Spinal cord (tissue), 9 donors: ENCODE measurements at regions not wholly inside any gene's neighbourhood (a gene's known extent, or its start where the extent isn't known, plus 50 kb on each side); places are given as distances from the start of the nearest gene placed in this dataset.

ENCODE experiments used
- DNase-seq, 6 donors: peaks; one replicate each; pipeline versions ENCODE4 v3.0.0 to v3.0.0-alpha.2; 2013 to 2015; ENCODE audit warnings: low spot score in 6 of 6, low read depth in 4 of 6
- H3K27ac ChIP-seq: one replicate; pipeline ENCODE4 v1.5.1; 2013; ENCODE audit warnings: low read depth, low read length, control low read depth
- H3K27me3 ChIP-seq: one replicate; pipeline ENCODE4 v1.6.1; 2013; ENCODE audit warnings: low read length; ENCODE audit not compliant: control insufficient read depth, insufficient read depth
- H3K36me3 ChIP-seq: one replicate; pipeline ENCODE4 v1.6.1; 2013; ENCODE audit warnings: low read length; ENCODE audit not compliant: control insufficient read depth, insufficient read depth
- H3K4me1 ChIP-seq: one replicate; pipeline ENCODE4 v1.6.1; 2013; ENCODE audit warnings: low read length; ENCODE audit not compliant: control insufficient read depth, insufficient read depth
- H3K4me3 ChIP-seq: one replicate; pipeline ENCODE4 v1.5.1; 2013; ENCODE audit warnings: low read depth, low read length, control low read depth
- H3K9me3 ChIP-seq: one replicate; pipeline ENCODE4 v1.6.1; 2013; ENCODE audit warnings: low read length; ENCODE audit not compliant: control insufficient read depth, insufficient read depth
- WGBS: methylation state at CpG from one replicate; pipeline ENCODE4 v1.1.5; 2013; ENCODE audit warnings: missing lambda C conversion rate; ENCODE audit not compliant: insufficient coverage; 5-methylcytosine and 5-hydroxymethylcytosine counted together
- donor health status: healthy.

DNA sequence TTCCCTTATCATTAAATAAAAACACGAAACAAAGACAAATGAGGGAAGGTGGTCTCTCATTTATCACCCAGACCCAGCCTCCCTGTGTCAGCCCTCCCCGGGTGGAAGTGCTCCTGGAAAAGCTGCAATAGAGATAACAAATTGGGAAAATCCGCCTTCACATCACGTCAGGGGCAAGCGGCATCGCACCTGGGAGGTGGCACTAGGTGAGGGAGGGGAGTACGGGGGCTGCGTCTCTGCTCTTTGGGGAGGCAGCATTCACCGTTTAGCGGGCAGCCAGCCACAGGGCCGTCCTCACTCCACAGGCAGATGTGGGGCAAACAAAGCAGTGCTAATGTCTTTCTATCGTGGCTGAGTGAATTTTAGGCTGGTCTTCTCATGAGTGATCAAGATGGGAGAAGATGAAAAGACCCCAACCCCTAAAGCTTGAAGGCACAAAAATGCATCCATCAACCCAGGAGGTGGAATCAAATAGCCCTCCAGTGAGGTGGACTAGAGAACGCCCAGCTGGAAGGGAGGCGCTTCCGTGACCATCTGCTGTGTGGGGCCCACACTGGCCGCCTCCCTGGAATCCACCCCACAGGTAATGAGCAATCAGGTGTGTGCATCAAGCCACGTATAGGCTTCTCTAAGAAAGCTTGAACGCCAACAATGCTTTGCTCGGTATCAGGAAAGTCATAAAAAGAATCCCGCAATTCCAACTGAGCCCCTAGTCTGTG, 629.5 kb downstream of the BRD1 start:
- Histone ChIP-seq H3K4me3 (no peak overlapping the region), H3K27ac (no peak overlapping the region), H3K36me3 (no peaks in the 10 kb centered on the region), H3K9me3 (no peaks in the 10 kb centered on the region), H3K27me3 (no peaks in the 10 kb centered on the region), H3K4me1 (peaks cover 23% of the 10 kb centered on the region)
- no peak for DNase-seq
- WGBS = 49% methylated on average over 18 of the region's 20 CpGs

DNA sequence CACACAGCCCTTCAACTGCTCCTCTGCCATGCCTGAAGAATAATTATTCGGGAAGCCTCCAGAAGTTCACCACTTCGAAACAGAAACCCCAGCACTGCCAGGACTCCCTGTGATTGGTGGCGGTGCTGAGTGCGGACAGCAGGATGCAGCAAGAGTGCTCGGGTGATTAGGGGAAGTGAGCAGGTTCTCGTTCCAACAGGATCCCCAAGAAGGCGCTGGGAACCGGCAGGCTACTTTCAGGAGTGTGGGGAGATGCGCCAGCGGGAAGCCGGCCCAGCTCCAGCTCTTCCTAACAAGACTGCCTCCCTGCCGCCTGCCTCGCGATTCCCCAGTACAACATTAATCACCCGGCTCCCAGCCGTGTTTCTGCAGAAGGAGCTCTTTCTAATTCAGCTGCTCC, 630.2 kb downstream of the BRD1 start:
- H3K36me3 ChIP-seq = no peaks in the 10 kb centered on the region
- no peaks in the 10 kb centered on the region for H3K9me3 ChIP-seq
- WGBS = 2% methylated on average over 13 of the region's 16 CpGs
- peaks cover 19% of the 10 kb centered on the region for H3K4me1 ChIP-seq
- H3K27me3 ChIP-seq = no peaks in the 10 kb centered on the region
- H3K27ac ChIP-seq = no peak overlapping the region
- H3K4me3 ChIP-seq = no peak overlapping the region
- peak in 5 of 6 donors; percentile 21 to 90 (median 44) for DNase-seq

DNA sequence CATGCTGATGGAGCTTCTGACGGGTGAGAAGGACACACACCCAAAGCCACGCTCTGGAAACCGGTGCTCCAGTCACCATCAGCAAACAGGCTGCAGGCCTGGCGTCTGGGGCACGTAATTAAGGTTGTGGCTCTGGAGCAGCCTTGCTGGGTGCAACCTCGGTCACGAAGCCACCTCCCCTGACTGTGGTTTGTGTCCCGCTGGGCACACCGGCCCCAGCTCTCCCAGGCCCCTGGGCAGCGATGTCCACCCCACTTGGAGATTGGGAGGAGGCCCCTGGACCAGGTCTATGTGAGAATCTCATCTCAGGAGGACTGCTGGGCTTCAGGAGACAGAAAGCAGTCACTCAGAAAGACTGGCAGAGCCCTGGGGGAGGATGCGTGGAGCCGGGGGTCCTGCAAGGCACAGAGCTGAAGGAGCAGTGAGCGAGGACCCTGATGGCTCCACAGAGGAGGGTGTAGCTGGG, 631.6 kb downstream of the BRD1 start:
- Histone ChIP-seq H3K9me3 (no peaks in the 10 kb centered on the region), H3K27me3 (no peaks in the 10 kb centered on the region), H3K36me3 (no peaks in the 10 kb centered on the region), H3K4me3 (no peak overlapping the region), H3K4me1 (peaks cover 19% of the 10 kb centered on the region), H3K27ac (no peak overlapping the region)
- DNase-seq = no peak
- WGBS = 96% methylated on average over 13 of the region's 13 CpGs

DNA sequence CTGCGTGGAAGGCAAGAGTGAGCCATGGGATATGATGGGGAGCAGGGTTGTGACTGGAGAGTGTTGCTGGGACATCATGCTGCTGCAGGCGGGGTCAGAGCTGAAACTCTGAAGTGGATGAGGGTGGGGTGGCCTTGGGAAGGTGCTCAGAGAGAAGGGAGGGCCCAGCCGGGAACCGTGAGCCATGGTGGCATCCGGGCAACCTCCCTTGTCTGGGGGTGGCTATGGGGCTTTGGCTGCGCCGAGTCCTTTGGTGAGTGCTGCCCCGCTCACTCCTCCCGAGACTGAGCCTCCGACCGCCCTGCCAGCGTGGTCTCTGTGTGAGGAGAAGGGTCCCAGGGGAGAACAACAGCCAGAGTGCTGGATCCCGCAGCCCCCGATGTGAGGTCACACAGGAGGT, 632.0 kb downstream of the BRD1 start:
- Histone ChIP-seq H3K27ac (no peak overlapping the region), H3K4me3 (no peak overlapping the region), H3K36me3 (no peaks in the 10 kb centered on the region), H3K9me3 (no peaks in the 10 kb centered on the region), H3K27me3 (no peaks in the 10 kb centered on the region), H3K4me1 (peaks cover 19% of the 10 kb centered on the region)
- DNase-seq = no peak
- 89% methylated on average over 14 of the region's 14 CpGs for WGBS

DNA sequence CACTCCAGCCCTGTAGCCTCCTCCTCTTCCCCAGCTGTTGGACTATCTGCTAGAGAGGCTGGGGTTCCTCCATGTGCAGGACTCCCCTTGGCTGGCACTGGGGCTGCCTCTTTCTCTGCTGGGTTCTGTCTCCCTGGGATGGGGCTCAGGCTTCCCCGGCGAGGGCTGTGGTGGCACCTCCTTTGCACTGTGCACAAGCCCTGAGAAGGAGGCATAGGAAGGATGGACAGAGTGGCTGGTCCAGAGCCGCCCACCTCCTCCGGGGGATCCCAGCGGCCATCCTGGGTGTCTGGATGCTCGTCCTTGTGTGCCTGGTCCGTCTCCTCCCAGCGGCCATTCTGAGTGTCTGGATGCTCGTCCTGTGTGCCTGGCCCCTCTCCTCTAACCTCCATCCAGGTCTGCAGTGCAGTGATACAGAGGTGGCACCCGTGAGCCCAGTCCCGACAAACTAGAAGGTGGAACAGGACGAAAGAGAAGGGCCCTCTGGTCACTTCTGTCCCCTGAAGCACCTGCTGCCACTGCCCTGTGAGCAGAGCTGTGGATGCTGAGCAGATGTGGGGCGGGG, 633.7 kb downstream of the BRD1 start:
- Histone ChIP-seq H3K4me3 (no peak overlapping the region), H3K27ac (no peak overlapping the region), H3K4me1 (peaks cover 19% of the 10 kb centered on the region), H3K36me3 (no peaks in the 10 kb centered on the region), H3K27me3 (no peaks in the 10 kb centered on the region), H3K9me3 (no peaks in the 10 kb centered on the region)
- DNase-seq = no peak
- whole genome bisulfite sequencing = 94% methylated on average over 13 of the region's 13 CpGs

DNA sequence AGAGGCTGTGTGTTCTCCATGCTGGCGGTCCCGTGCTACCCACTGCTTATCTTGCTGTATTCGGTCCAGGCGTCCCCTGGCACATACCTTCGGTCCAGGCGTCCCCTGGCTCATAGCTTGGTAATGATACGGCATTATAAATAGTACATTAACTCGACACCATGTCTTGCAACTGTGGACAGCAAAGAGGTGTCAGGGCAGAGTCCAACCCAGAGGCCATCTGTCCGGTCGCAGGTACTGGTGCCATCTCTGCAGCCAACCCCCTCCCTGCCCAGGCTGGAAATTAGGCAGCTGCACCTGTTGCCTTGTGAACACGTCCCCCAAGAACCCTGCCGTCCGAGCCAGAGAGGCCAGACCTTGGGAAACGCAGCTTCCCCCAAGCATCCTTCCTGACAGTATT, 634.3 kb downstream of the BRD1 start:
- no peaks in the 10 kb centered on the region for H3K27me3 ChIP-seq
- H3K4me3 ChIP-seq = no peak overlapping the region
- no peak overlapping the region for H3K27ac ChIP-seq
- 93% methylated on average over 14 of the region's 14 CpGs for WGBS
- no peak for DNase-seq
- no peaks in the 10 kb centered on the region for H3K9me3 ChIP-seq
- H3K4me1 ChIP-seq = peaks cover 16% of the 10 kb centered on the region
- H3K36me3 ChIP-seq = no peaks in the 10 kb centered on the region

DNA sequence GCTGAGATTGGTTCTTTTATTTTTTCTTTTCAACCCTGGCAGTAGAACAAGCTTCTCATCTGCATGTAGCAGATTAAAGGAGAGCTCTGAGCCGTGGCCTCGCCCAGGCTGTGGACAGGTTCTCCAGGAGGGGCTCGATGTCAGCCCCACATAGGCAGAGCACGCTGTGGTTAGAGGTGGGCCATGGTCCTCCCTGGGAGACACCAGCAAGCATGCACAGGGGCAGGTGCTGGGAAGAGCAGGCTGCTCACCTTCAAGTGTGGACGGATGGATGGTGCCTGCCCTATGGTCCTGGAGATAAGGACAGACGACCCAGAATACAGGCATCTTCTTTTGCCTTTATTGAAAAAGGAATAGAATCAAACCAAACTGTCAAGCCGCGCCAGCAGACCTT, 634.8 kb downstream of the BRD1 start:
- H3K4me3 ChIP-seq = no peak overlapping the region
- no peaks in the 10 kb centered on the region for H3K36me3 ChIP-seq
- H3K9me3 ChIP-seq = peaks cover 4% of the 10 kb centered on the region
- H3K27ac ChIP-seq = no peak overlapping the region
- H3K4me1 ChIP-seq = peaks cover 11% of the 10 kb centered on the region
- no peaks in the 10 kb centered on the region for H3K27me3 ChIP-seq
- DNase-seq = no peak
- 87% methylated on average over 8 of the region's 8 CpGs for WGBS

DNA sequence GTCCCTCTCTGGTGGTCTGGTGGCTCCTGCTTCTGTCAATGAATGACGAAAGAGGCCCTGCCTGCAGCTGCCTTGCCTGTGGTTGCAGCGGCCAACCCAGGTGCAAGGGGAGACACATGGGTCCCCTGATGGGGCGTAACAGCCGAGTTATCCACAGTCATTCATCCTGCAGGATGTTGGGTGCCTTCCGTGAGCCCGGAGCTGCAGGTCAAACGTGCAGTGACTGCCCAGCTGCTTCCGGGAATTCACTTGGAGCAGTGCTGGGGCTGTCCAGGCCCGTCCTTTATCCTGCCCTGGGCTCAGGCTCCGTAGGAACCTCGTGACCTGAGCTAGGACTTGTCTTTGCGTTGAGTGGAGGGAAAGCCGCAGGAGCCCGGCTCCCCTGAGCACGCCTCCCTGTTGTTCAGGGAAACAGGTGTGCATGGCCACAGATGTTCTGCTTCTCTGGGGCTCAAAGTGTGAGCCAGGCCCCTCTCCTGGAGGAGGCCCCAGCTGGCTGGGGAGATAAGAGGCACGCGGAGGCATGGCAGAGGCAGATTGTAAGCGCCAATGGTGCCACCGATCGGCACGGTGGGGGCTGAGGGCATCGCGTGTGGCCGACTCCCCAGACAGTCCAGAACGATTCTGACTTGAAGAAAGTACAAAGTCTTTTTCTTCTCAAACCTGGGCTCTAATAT, 635.4 kb downstream of the BRD1 start:
- no peaks in the 10 kb centered on the region for H3K27me3 ChIP-seq
- H3K9me3 ChIP-seq = peaks cover 4% of the 10 kb centered on the region
- H3K27ac ChIP-seq = no peak overlapping the region
- H3K4me3 ChIP-seq = no peak overlapping the region
- WGBS = 89% methylated on average over 25 of the region's 25 CpGs
- peaks cover 5% of the 10 kb centered on the region for H3K4me1 ChIP-seq
- DNase-seq = no peak
- no peaks in the 10 kb centered on the region for H3K36me3 ChIP-seq

DNA sequence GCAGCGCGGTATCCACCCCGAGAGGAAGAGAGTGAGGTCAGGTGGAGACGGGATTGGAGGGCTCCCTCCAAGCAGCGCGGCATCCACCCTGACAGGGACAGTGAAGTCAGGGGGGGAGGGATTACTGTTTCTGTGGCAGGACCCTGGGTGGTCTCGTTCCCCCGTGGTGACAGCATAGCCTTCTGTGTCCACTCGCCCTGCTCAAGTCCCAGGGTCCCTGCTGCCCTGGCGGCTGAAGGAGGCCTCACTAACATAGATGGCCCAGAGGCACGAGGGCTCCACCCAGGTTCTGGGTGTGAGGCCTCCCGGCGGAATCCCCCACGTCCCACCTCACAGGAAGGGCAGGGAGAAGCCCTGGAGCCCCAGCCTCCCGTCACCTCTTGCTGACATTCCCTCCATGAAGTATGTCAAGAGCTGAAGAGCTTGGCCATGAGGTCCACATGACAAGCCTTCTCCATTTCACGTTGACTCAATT, 636.1 kb downstream of the BRD1 start:
- Histone ChIP-seq H3K4me1 (no peaks in the 10 kb centered on the region), H3K4me3 (no peak overlapping the region), H3K36me3 (no peaks in the 10 kb centered on the region), H3K27ac (no peak overlapping the region), H3K27me3 (no peaks in the 10 kb centered on the region), H3K9me3 (peaks cover 4% of the 10 kb centered on the region)
- 95% methylated on average over 16 of the region's 16 CpGs for WGBS
- no peak for DNase-seq
